Progenitor cell of endocrine pancreas (in vitro differentiated cells): ENCODE measurements at regions not wholly inside any gene's neighbourhood (a gene's known extent, or its start where the extent isn't known, plus 50 kb on each side); places are given as distances from the start of the nearest gene placed in this dataset.

ENCODE experiments used
- DNase-seq: peaks from one replicate; pipeline ENCODE4 v3.0.0; 2021; ENCODE audit warnings: low spot score; ENCODE audit not compliant: unreplicated experiment
- H3K27ac Mint-ChIP-seq: 2 replicates; pipeline ENCODE4 v1.8.0; 2021; ENCODE audit warnings: mild to moderate bottlenecking, moderate library complexity, mixed read lengths
- H3K27me3 Mint-ChIP-seq: 2 replicates; pipeline ENCODE4 v1.8.0; 2021; ENCODE audit warnings: mixed read lengths
- H3K36me3 Mint-ChIP-seq: 2 replicates; pipeline ENCODE4 v1.8.0; 2022; ENCODE audit warnings: mixed read lengths; ENCODE audit not compliant: insufficient read depth
- H3K4me1 Mint-ChIP-seq: 2 replicates; pipeline ENCODE4 v1.8.0; 2021; ENCODE audit warnings: low read depth, mixed read lengths
- H3K4me3 Mint-ChIP-seq: 2 replicates; pipeline ENCODE4 v1.8.0; 2021; ENCODE audit warnings: low read depth, mild to moderate bottlenecking, moderate library complexity, mixed read lengths
- H3K9me3 Mint-ChIP-seq: 2 replicates; pipeline ENCODE4 v1.8.0; 2021; ENCODE audit warnings: low read depth, mixed read lengths
- CTCF ChIP-seq: fragments of 200-600 bp; sonication (generic); IDR thresholded peaks from one replicate; pipeline ENCODE4 v1.5.0; 2021; ENCODE audit warnings: antibody characterized with exemption, mild to moderate bottlenecking; ENCODE audit not compliant: unreplicated experiment

- DNase-seq, result no peak
- Mint-ChIP-seq H3K27me3 (peaks cover 47% of the 10 kb centered on the region), H3K4me1 (peaks cover 3% of the 10 kb centered on the region), H3K9me3 (no peaks in the 10 kb centered on the region), H3K4me3 (no peak overlapping the region), H3K36me3 (no peaks in the 10 kb centered on the region), H3K27ac (no peak overlapping the region)
- TF ChIP-seq CTCF, result no peak
Observed at GRCh38 chr22:49666146-49666809, 161.4 kb downstream of the BRD1 start.

- Mint-ChIP-seq H3K4me3 (no peak overlapping the region), H3K9me3 (no peaks in the 10 kb centered on the region), H3K4me1 (no peaks in the 10 kb centered on the region), H3K36me3 (no peaks in the 10 kb centered on the region), H3K27me3 (peaks cover 43% of the 10 kb centered on the region), H3K27ac (no peak overlapping the region)
- no peak for DNase-seq
- no peak for TF ChIP-seq CTCF
Observed at GRCh38 chr22:49664891-49665290, 162.8 kb downstream of the BRD1 start.

GRCh38 chr22:49664371-49664881 lies 163.2 kb downstream of the BRD1 start:
- Mint-ChIP-seq H3K36me3 (no peaks in the 10 kb centered on the region), H3K27me3 (peaks cover 38% of the 10 kb centered on the region), H3K4me3 (no peak overlapping the region), H3K4me1 (no peaks in the 10 kb centered on the region), H3K9me3 (no peaks in the 10 kb centered on the region), H3K27ac (no peak overlapping the region)
- no peak for DNase-seq
- no peak for TF ChIP-seq CTCF

- no peak overlapping the region for H3K27ac Mint-ChIP-seq
- no peaks in the 10 kb centered on the region for H3K36me3 Mint-ChIP-seq
- DNase-seq, result no peak
- no peak for TF ChIP-seq CTCF
- H3K4me1 Mint-ChIP-seq, result peaks cover 2% of the 10 kb centered on the region
- no peaks in the 10 kb centered on the region for H3K9me3 Mint-ChIP-seq
- H3K4me3 Mint-ChIP-seq, result no peak overlapping the region
- H3K27me3 Mint-ChIP-seq, result peaks cover 32% of the 10 kb centered on the region
Observed at GRCh38 chr22:49663823-49664222, 163.8 kb downstream of the BRD1 start.

GRCh38 chr22:49663311-49663711 lies 164.4 kb downstream of the BRD1 start:
- Mint-ChIP-seq H3K4me1 (peaks cover 2% of the 10 kb centered on the region), H3K27me3 (peaks cover 32% of the 10 kb centered on the region), H3K9me3 (no peaks in the 10 kb centered on the region), H3K4me3 (no peak overlapping the region), H3K36me3 (no peaks in the 10 kb centered on the region), H3K27ac (no peak overlapping the region)
- no peak for TF ChIP-seq CTCF
- DNase-seq, result no peak
